GM23338 (cell line): ENCODE measurements at regions not wholly inside any gene's neighbourhood (a gene's known extent, or its start where the extent isn't known, plus 50 kb on each side); places are given as distances from the start of the nearest gene placed in this dataset.

Source experiments
- ATAC-seq: fragments of 200-7000 bp; cut with Tn5 transposase; 3 replicates; pipeline ENCODE4 v1.9.1; 2020
- DNase-seq: peaks from one replicate; pipeline ENCODE4 v3.0.0-alpha.2; 2015; ENCODE audit warnings: low spot score
- H2AFZ ChIP-seq: fragments of 200-600 bp; sonication (generic); 2 replicates; pipeline ENCODE4 v1.8.0; 2016; ENCODE audit warnings: antibody characterized with exemption, mild to moderate bottlenecking, moderate library complexity
- H3F3A ChIP-seq: fragments of 200-600 bp; sonication (generic); replicated peaks from 2 replicates; pipeline ENCODE4 v1.8.0; 2017; ENCODE audit warnings: antibody characterized with exemption, mixed run types, low read depth
- H3K27ac ChIP-seq: fragments of 200-600 bp; sonication (generic); 2 replicates; pipeline ENCODE4 v1.6.1; 2016; ENCODE audit warnings: low read depth
- H3K27me3 ChIP-seq: fragments of 200-600 bp; sonication (generic); 2 replicates; pipeline ENCODE4 v1.8.0; 2016; ENCODE audit warnings: mild to moderate bottlenecking, mixed run types, moderate library complexity; ENCODE audit not compliant: insufficient read depth
- H3K36me3 ChIP-seq: fragments of 200-600 bp; sonication (generic); 2 replicates; pipeline ENCODE4 v1.8.0; 2016; ENCODE audit warnings: mild to moderate bottlenecking; ENCODE audit not compliant: insufficient read depth
- H3K4me1 ChIP-seq: fragments of 200-600 bp; sonication (generic); 2 replicates; pipeline ENCODE4 v1.8.0; 2016; ENCODE audit warnings: mild to moderate bottlenecking, moderate library complexity; ENCODE audit not compliant: insufficient read depth
- H3K4me2 ChIP-seq: fragments of 200-600 bp; sonication (generic); 2 replicates; pipeline ENCODE4 v1.7.1; 2017; ENCODE audit warnings: mixed run types
- H3K4me3 ChIP-seq: fragments of 200-600 bp; sonication (generic); 2 replicates; pipeline ENCODE4 v1.6.1; 2016; ENCODE audit warnings: mixed run types
- H3K79me2 ChIP-seq: fragments of 200-600 bp; sonication (generic); replicated peaks from 2 replicates; pipeline ENCODE4 v1.8.0; 2017; ENCODE audit warnings: mild to moderate bottlenecking; ENCODE audit not compliant: insufficient read depth
- H3K9me2 ChIP-seq: fragments of 200-600 bp; sonication (generic); 2 replicates; pipeline ENCODE4 v1.8.0; 2017; ENCODE audit not compliant: insufficient read depth
- H4K20me1 ChIP-seq: fragments of 200-600 bp; sonication (generic); replicated peaks from 2 replicates; pipeline ENCODE4 v1.8.0; 2017; ENCODE audit warnings: mild to moderate bottlenecking; ENCODE audit not compliant: insufficient read depth
- H3K27ac Mint-ChIP-seq: 2 replicates; pipeline ENCODE4 v1.8.0; 2020; ENCODE audit warnings: inconsistent platforms, mild to moderate bottlenecking, moderate library complexity, mixed read lengths
- H3K27me3 Mint-ChIP-seq: 3 replicates; pipeline ENCODE4 v1.8.0; 2022; ENCODE audit warnings: low read depth, mild to moderate bottlenecking, moderate library complexity, mixed read lengths, inconsistent platforms; ENCODE audit not compliant: insufficient read depth, poor library complexity
- H3K36me3 Mint-ChIP-seq: 3 replicates; pipeline ENCODE4 v1.8.0; 2021; ENCODE audit warnings: low read depth, mild to moderate bottlenecking, inconsistent platforms, moderate library complexity, mixed read lengths
- H3K4me1 Mint-ChIP-seq: 3 replicates; pipeline ENCODE4 v1.8.0; 2020; ENCODE audit warnings: mild to moderate bottlenecking, inconsistent platforms, mixed read lengths
- H3K4me3 Mint-ChIP-seq: 3 replicates; pipeline ENCODE4 v1.8.0; 2021; ENCODE audit warnings: moderate library complexity, mild to moderate bottlenecking, inconsistent platforms, mixed read lengths
- H3K9me3 Mint-ChIP-seq: 3 replicates; pipeline ENCODE4 v1.8.0; 2020; ENCODE audit warnings: moderate library complexity, mild to moderate bottlenecking, inconsistent platforms, mixed read lengths
- CREB1 ChIP-seq: fragments of 250-450 bp; sonication (Bioruptor Pico); IDR thresholded peaks from 2 replicates; pipeline ENCODE4 v1.5.0; 2020; ENCODE audit warnings: low read depth, mild to moderate bottlenecking, moderate library complexity
- EZH2 ChIP-seq: fragments of 200-600 bp; sonication (generic); IDR thresholded peaks from one replicate; pipeline ENCODE4 v1.8.0; 2017; ENCODE audit warnings: antibody characterized with exemption, mild to moderate bottlenecking, low read depth; ENCODE audit not compliant: unreplicated experiment
- EZH2phosphoT487 ChIP-seq: fragments of 200-600 bp; sonication (generic); IDR thresholded peaks from one replicate; pipeline ENCODE4 v1.8.1; 2018; ENCODE audit warnings: antibody characterized with exemption; ENCODE audit not compliant: unreplicated experiment
- JUNB ChIP-seq: IDR thresholded peaks from one replicate; pipeline ENCODE4 v1.6.1; 2016; ENCODE audit warnings: antibody characterized with exemption; ENCODE audit not compliant: unreplicated experiment
- NANOG ChIP-seq: IDR thresholded peaks from 2 replicates; pipeline ENCODE4 v1.6.1; 2016; ENCODE audit warnings: antibody characterized with exemption, borderline replicate concordance
- POLR2AphosphoS5 ChIP-seq: IDR thresholded peaks from 2 replicates; pipeline ENCODE4 v1.6.1; 2016; ENCODE audit warnings: antibody characterized with exemption, low read depth
- STAT1 ChIP-seq: IDR thresholded peaks from one replicate; pipeline ENCODE4 v1.6.1; 2016; ENCODE audit warnings: antibody characterized with exemption; ENCODE audit not compliant: unreplicated experiment
- ZNF114 ChIP-seq: fragments of 250-450 bp; sonication (Bioruptor Pico); IDR thresholded peaks from 2 replicates; pipeline ENCODE4 v1.5.0; 2020; ENCODE audit warnings: mild to moderate bottlenecking, moderate library complexity
- ZNF331 ChIP-seq: fragments of 250-450 bp; sonication (Bioruptor Pico); IDR thresholded peaks from 2 replicates; pipeline ENCODE4 v1.5.0; 2020; ENCODE audit warnings: low read depth, mild to moderate bottlenecking, moderate library complexity
- TF ChIP-seq, protein P1 (sequence below), 2 experiments: fragments of 200-600 bp in 1 of 2; sonication (generic) in 1 of 2; conservative IDR thresholded peaks; 2 replicates each; pipeline versions ENCODE4 v1.5.1 to v1.6.1; 2016 to 2017; ENCODE audit warnings: antibody characterized with exemption in 2 of 2, low read depth in 2 of 2, mild to moderate bottlenecking in 2 of 2, moderate library complexity in 1 of 2
- TF ChIP-seq, protein P2 (sequence below): fragments of 250-450 bp; sonication (Bioruptor Pico); IDR thresholded peaks from 2 replicates; pipeline ENCODE4 v1.5.0; 2020; ENCODE audit warnings: mild to moderate bottlenecking, moderate library complexity
- TF ChIP-seq, protein P3 (sequence below): IDR thresholded peaks from 2 replicates; pipeline ENCODE4 v1.6.1; 2016; ENCODE audit warnings: antibody characterized with exemption
- TF ChIP-seq, protein P4 (sequence below): IDR thresholded peaks from one replicate; pipeline ENCODE4 v1.6.1; 2018; ENCODE audit warnings: antibody characterized with exemption; ENCODE audit not compliant: unreplicated experiment

DNA sequence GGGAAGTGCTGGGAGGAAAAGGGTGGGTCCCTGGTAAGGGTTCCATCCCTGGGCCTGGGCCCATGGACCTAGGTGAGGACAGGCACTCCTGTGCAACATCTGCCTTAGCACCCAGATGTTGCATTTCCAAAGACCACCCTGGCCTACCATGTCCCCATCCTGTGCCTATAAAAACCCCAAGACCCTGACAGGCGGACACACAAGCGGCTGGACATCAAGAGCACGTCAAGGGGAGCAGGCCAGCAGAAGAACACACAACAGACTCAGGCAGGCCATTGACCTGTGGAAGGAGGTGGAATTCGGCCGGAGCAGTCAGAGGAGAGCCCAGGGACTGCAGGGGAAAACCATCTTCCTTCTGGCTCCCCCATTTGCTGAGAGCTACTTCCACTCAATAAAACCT lies 937.8 kb upstream of the MANEA start:
- no peaks in the 10 kb centered on the region for H4K20me1 ChIP-seq
- H3K4me1 ChIP-seq, result no peaks in the 10 kb centered on the region
- Mint-ChIP-seq H3K9me3 (no peaks in the 10 kb centered on the region), H3K36me3 (no peaks in the 10 kb centered on the region), H3K4me3 (no peak overlapping the region), H3K27ac (no peak overlapping the region), H3K4me1 (peaks cover 8% of the 10 kb centered on the region; the same call in 2 of the 3 replicates), H3K27me3 (no peaks in the 10 kb centered on the region)
- no peaks in the 10 kb centered on the region for H3K79me2 ChIP-seq
- no peaks in the 10 kb centered on the region for H3K36me3 ChIP-seq
- no peaks in the 10 kb centered on the region for H3K9me2 ChIP-seq
- TF ChIP-seq, protein P1, sequence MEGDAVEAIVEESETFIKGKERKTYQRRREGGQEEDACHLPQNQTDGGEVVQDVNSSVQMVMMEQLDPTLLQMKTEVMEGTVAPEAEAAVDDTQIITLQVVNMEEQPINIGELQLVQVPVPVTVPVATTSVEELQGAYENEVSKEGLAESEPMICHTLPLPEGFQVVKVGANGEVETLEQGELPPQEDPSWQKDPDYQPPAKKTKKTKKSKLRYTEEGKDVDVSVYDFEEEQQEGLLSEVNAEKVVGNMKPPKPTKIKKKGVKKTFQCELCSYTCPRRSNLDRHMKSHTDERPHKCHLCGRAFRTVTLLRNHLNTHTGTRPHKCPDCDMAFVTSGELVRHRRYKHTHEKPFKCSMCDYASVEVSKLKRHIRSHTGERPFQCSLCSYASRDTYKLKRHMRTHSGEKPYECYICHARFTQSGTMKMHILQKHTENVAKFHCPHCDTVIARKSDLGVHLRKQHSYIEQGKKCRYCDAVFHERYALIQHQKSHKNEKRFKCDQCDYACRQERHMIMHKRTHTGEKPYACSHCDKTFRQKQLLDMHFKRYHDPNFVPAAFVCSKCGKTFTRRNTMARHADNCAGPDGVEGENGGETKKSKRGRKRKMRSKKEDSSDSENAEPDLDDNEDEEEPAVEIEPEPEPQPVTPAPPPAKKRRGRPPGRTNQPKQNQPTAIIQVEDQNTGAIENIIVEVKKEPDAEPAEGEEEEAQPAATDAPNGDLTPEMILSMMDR (conservative IDR thresholded peaks at IDR 0.05; ENCODE audit: low read depth in 2 of 2), result no peak
- TF ChIP-seq, protein P2, sequence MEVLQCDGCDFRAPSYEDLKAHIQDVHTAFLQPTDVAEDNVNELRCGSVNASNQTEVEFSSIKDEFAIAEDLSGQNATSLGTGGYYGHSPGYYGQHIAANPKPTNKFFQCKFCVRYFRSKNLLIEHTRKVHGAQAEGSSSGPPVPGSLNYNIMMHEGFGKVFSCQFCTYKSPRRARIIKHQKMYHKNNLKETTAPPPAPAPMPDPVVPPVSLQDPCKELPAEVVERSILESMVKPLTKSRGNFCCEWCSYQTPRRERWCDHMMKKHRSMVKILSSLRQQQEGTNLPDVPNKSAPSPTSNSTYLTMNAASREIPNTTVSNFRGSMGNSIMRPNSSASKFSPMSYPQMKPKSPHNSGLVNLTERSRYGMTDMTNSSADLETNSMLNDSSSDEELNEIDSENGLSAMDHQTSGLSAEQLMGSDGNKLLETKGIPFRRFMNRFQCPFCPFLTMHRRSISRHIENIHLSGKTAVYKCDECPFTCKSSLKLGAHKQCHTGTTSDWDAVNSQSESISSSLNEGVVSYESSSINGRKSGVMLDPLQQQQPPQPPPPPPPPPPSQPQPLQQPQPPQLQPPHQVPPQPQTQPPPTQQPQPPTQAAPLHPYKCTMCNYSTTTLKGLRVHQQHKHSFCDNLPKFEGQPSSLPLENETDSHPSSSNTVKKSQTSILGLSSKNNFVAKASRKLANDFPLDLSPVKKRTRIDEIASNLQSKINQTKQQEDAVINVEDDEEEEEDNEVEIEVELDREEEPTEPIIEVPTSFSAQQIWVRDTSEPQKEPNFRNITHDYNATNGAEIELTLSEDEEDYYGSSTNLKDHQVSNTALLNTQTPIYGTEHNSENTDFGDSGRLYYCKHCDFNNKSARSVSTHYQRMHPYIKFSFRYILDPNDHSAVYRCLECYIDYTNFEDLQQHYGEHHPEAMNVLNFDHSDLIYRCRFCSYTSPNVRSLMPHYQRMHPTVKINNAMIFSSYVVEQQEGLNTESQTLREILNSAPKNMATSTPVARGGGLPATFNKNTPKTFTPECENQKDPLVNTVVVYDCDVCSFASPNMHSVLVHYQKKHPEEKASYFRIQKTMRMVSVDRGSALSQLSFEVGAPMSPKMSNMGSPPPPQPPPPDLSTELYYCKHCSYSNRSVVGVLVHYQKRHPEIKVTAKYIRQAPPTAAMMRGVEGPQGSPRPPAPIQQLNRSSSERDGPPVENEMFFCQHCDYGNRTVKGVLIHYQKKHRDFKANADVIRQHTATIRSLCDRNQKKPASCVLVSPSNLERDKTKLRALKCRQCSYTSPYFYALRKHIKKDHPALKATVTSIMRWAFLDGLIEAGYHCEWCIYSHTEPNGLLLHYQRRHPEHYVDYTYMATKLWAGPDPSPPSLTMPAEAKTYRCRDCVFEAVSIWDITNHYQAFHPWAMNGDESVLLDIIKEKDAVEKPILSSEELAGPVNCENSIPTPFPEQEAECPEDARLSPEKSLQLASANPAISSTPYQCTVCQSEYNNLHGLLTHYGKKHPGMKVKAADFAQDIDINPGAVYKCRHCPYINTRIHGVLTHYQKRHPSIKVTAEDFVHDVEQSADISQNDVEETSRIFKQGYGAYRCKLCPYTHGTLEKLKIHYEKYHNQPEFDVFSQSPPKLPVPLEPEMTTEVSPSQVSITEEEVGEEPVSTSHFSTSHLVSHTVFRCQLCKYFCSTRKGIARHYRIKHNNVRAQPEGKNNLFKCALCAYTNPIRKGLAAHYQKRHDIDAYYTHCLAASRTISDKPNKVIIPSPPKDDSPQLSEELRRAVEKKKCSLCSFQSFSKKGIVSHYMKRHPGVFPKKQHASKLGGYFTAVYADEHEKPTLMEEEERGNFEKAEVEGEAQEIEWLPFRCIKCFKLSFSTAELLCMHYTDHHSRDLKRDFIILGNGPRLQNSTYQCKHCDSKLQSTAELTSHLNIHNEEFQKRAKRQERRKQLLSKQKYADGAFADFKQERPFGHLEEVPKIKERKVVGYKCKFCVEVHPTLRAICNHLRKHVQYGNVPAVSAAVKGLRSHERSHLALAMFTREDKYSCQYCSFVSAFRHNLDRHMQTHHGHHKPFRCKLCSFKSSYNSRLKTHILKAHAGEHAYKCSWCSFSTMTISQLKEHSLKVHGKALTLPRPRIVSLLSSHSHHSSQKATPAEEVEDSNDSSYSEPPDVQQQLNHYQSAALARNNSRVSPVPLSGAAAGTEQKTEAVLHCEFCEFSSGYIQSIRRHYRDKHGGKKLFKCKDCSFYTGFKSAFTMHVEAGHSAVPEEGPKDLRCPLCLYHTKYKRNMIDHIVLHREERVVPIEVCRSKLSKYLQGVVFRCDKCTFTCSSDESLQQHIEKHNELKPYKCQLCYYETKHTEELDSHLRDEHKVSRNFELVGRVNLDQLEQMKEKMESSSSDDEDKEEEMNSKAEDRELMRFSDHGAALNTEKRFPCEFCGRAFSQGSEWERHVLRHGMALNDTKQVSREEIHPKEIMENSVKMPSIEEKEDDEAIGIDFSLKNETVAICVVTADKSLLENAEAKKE (CRISPR knock-in tag), result no peak
- TF ChIP-seq ZNF114 (no peak), JUNB (no peak), EZH2phosphoT487 (no peak), CREB1 (CRISPR knock-in tag) (no peak), POLR2AphosphoS5 (no peak), EZH2 (no peak), STAT1 (no peak), NANOG (no peak), ZNF331 (CRISPR knock-in tag) (no peak)
- TF ChIP-seq, protein P3, sequence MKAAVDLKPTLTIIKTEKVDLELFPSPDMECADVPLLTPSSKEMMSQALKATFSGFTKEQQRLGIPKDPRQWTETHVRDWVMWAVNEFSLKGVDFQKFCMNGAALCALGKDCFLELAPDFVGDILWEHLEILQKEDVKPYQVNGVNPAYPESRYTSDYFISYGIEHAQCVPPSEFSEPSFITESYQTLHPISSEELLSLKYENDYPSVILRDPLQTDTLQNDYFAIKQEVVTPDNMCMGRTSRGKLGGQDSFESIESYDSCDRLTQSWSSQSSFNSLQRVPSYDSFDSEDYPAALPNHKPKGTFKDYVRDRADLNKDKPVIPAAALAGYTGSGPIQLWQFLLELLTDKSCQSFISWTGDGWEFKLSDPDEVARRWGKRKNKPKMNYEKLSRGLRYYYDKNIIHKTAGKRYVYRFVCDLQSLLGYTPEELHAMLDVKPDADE, result no peak
- TF ChIP-seq, protein P4, sequence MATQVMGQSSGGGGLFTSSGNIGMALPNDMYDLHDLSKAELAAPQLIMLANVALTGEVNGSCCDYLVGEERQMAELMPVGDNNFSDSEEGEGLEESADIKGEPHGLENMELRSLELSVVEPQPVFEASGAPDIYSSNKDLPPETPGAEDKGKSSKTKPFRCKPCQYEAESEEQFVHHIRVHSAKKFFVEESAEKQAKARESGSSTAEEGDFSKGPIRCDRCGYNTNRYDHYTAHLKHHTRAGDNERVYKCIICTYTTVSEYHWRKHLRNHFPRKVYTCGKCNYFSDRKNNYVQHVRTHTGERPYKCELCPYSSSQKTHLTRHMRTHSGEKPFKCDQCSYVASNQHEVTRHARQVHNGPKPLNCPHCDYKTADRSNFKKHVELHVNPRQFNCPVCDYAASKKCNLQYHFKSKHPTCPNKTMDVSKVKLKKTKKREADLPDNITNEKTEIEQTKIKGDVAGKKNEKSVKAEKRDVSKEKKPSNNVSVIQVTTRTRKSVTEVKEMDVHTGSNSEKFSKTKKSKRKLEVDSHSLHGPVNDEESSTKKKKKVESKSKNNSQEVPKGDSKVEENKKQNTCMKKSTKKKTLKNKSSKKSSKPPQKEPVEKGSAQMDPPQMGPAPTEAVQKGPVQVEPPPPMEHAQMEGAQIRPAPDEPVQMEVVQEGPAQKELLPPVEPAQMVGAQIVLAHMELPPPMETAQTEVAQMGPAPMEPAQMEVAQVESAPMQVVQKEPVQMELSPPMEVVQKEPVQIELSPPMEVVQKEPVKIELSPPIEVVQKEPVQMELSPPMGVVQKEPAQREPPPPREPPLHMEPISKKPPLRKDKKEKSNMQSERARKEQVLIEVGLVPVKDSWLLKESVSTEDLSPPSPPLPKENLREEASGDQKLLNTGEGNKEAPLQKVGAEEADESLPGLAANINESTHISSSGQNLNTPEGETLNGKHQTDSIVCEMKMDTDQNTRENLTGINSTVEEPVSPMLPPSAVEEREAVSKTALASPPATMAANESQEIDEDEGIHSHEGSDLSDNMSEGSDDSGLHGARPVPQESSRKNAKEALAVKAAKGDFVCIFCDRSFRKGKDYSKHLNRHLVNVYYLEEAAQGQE, result no peak
- no peak for ATAC-seq
- H3K27me3 ChIP-seq, result no peaks in the 10 kb centered on the region
- no peak overlapping the region for H3K4me2 ChIP-seq
- no peak overlapping the region for H3K4me3 ChIP-seq
- H2AFZ ChIP-seq, result no peak overlapping the region
- no peak overlapping the region for H3K27ac ChIP-seq
- no peak for DNase-seq
- no peaks in the 10 kb centered on the region for H3F3A ChIP-seq
